ENCODE measurements at regions not wholly inside any gene's neighbourhood (a gene's known extent, or its start where the extent isn't known, plus 50 kb on each side); places are given as distances from the start of the nearest gene placed in this dataset.
"Not testable (repeated sequence)": the region's sequence is repeated elsewhere in the genome, so short reads cannot be mapped to it uniquely, and the experiment has no call there.

GRCh38 chr17:21535686-21536375, 156.5 kb upstream of the KCNJ18 start:
- DNase-seq: no peak
- no peaks in the 10 kb centered on the region for H3K27me3 ChIP-seq (ENCODE audit: control insufficient read depth, insufficient read depth, low read length)
- no peak overlapping the region for H3K27ac ChIP-seq (ENCODE audit: low read length)
- H3K4me3 ChIP-seq (ENCODE audit: low read length): no peak overlapping the region
- no peaks in the 10 kb centered on the region for H3K9me3 ChIP-seq (ENCODE audit: control insufficient read depth, low read depth, low read length)
- peaks cover 9% of the 10 kb centered on the region for H3K36me3 ChIP-seq (ENCODE audit: control insufficient read depth, insufficient read depth, low read length)
- no CpG with 5 or more reads among the region's 1 CpG for WGBS (ENCODE audit: insufficient coverage, low lambda C conversion rate)
- H3K4me1 ChIP-seq (ENCODE audit: control insufficient read depth, insufficient read depth, low read length): no peaks in the 10 kb centered on the region

- Histone ChIP-seq H3K4me1 (ENCODE audit: control insufficient read depth, insufficient read depth, low read length) (no peaks in the 10 kb centered on the region), H3K4me3 (ENCODE audit: low read length) (no peak overlapping the region), H3K27me3 (ENCODE audit: control insufficient read depth, insufficient read depth, low read length) (no peaks in the 10 kb centered on the region), H3K36me3 (ENCODE audit: control insufficient read depth, insufficient read depth, low read length) (peaks cover 9% of the 10 kb centered on the region), H3K27ac (ENCODE audit: low read length) (no peak overlapping the region), H3K9me3 (ENCODE audit: control insufficient read depth, low read depth, low read length) (no peaks in the 10 kb centered on the region)
- no peak for DNase-seq
- no CpG with 5 or more reads among the region's 2 CpGs for WGBS (ENCODE audit: insufficient coverage, low lambda C conversion rate)
Measured at GRCh38 chr17:21537302-21537701, 155.0 kb upstream of the KCNJ18 start.

GRCh38 chr17:21538615-21539014, 153.7 kb upstream of the KCNJ18 start:
- Histone ChIP-seq H3K27me3 (ENCODE audit: control insufficient read depth, insufficient read depth, low read length) (no peaks in the 10 kb centered on the region), H3K9me3 (ENCODE audit: control insufficient read depth, low read depth, low read length) (no peaks in the 10 kb centered on the region), H3K4me3 (ENCODE audit: low read length) (no peak overlapping the region), H3K27ac (ENCODE audit: low read length) (no peak overlapping the region), H3K36me3 (ENCODE audit: control insufficient read depth, insufficient read depth, low read length) (peaks cover 9% of the 10 kb centered on the region), H3K4me1 (ENCODE audit: control insufficient read depth, insufficient read depth, low read length) (no peaks in the 10 kb centered on the region)
- no peak for DNase-seq
- 100% methylated on average over 1 of the region's 1 CpG for WGBS (ENCODE audit: insufficient coverage, low lambda C conversion rate)

GRCh38 chr17:21539146-21539545, 153.2 kb upstream of the KCNJ18 start:
- no peak overlapping the region for H3K27ac ChIP-seq (ENCODE audit: low read length)
- H3K27me3 ChIP-seq (ENCODE audit: control insufficient read depth, insufficient read depth, low read length): no peaks in the 10 kb centered on the region
- H3K4me1 ChIP-seq (ENCODE audit: control insufficient read depth, insufficient read depth, low read length): no peaks in the 10 kb centered on the region
- H3K4me3 ChIP-seq (ENCODE audit: low read length): no peak overlapping the region
- no peaks in the 10 kb centered on the region for H3K9me3 ChIP-seq (ENCODE audit: control insufficient read depth, low read depth, low read length)
- H3K36me3 ChIP-seq (ENCODE audit: control insufficient read depth, insufficient read depth, low read length): peaks cover 7% of the 10 kb centered on the region
- no peak for DNase-seq
- WGBS (ENCODE audit: insufficient coverage, low lambda C conversion rate): 33% methylated on average over 2 of the region's 2 CpGs

GRCh38 chr17:21540502-21540901, 151.8 kb upstream of the KCNJ18 start:
- no peaks in the 10 kb centered on the region for H3K4me1 ChIP-seq (ENCODE audit: control insufficient read depth, insufficient read depth, low read length)
- H3K27me3 ChIP-seq (ENCODE audit: control insufficient read depth, insufficient read depth, low read length): no peaks in the 10 kb centered on the region
- no peaks in the 10 kb centered on the region for H3K9me3 ChIP-seq (ENCODE audit: control insufficient read depth, low read depth, low read length)
- no peak for DNase-seq
- H3K27ac ChIP-seq (ENCODE audit: low read length): no peak overlapping the region
- WGBS (ENCODE audit: insufficient coverage, low lambda C conversion rate): 100% methylated on average over 3 of the region's 5 CpGs
- H3K36me3 ChIP-seq (ENCODE audit: control insufficient read depth, insufficient read depth, low read length): no peaks in the 10 kb centered on the region
- H3K4me3 ChIP-seq (ENCODE audit: low read length): no peak overlapping the region

GRCh38 chr17:21542070-21542469, 150.3 kb upstream of the KCNJ18 start:
- no peak overlapping the region for H3K4me3 ChIP-seq (ENCODE audit: low read length)
- no peak overlapping the region for H3K27ac ChIP-seq (ENCODE audit: low read length)
- no peaks in the 10 kb centered on the region for H3K4me1 ChIP-seq (ENCODE audit: control insufficient read depth, insufficient read depth, low read length)
- no peaks in the 10 kb centered on the region for H3K9me3 ChIP-seq (ENCODE audit: control insufficient read depth, low read depth, low read length)
- WGBS (ENCODE audit: insufficient coverage, low lambda C conversion rate): no CpG with 5 or more reads among the region's 2 CpGs
- DNase-seq: no peak
- no peaks in the 10 kb centered on the region for H3K27me3 ChIP-seq (ENCODE audit: control insufficient read depth, insufficient read depth, low read length)
- H3K36me3 ChIP-seq (ENCODE audit: control insufficient read depth, insufficient read depth, low read length): no peaks in the 10 kb centered on the region

GRCh38 chr17:21542991-21543390, 149.3 kb upstream of the KCNJ18 start:
- Histone ChIP-seq H3K36me3 (ENCODE audit: control insufficient read depth, insufficient read depth, low read length) (no peaks in the 10 kb centered on the region), H3K27ac (ENCODE audit: low read length) (no peak overlapping the region), H3K4me3 (ENCODE audit: low read length) (no peak overlapping the region), H3K9me3 (ENCODE audit: control insufficient read depth, low read depth, low read length) (no peaks in the 10 kb centered on the region), H3K27me3 (ENCODE audit: control insufficient read depth, insufficient read depth, low read length) (no peaks in the 10 kb centered on the region), H3K4me1 (ENCODE audit: control insufficient read depth, insufficient read depth, low read length) (no peaks in the 10 kb centered on the region)
- DNase-seq: no peak
- no CpG with 5 or more reads among the region's 4 CpGs for WGBS (ENCODE audit: insufficient coverage, low lambda C conversion rate)

GRCh38 chr17:21545064-21545463, 147.3 kb upstream of the KCNJ18 start:
- WGBS (ENCODE audit: insufficient coverage, low lambda C conversion rate): 82% methylated on average over 2 of the region's 3 CpGs
- Histone ChIP-seq H3K4me1 (ENCODE audit: control insufficient read depth, insufficient read depth, low read length) (no peaks in the 10 kb centered on the region), H3K36me3 (ENCODE audit: control insufficient read depth, insufficient read depth, low read length) (no peaks in the 10 kb centered on the region), H3K4me3 (ENCODE audit: low read length) (no peak overlapping the region), H3K9me3 (ENCODE audit: control insufficient read depth, low read depth, low read length) (no peaks in the 10 kb centered on the region), H3K27me3 (ENCODE audit: control insufficient read depth, insufficient read depth, low read length) (peaks cover 4% of the 10 kb centered on the region), H3K27ac (ENCODE audit: low read length) (no peak overlapping the region)
- no peak for DNase-seq

- DNase-seq: no peak
- H3K27me3 ChIP-seq (ENCODE audit: control insufficient read depth, insufficient read depth, low read length): peaks cover 14% of the 10 kb centered on the region
- H3K4me1 ChIP-seq (ENCODE audit: control insufficient read depth, insufficient read depth, low read length): peaks cover 2% of the 10 kb centered on the region
- H3K9me3 ChIP-seq (ENCODE audit: control insufficient read depth, low read depth, low read length): no peaks in the 10 kb centered on the region
- H3K4me3 ChIP-seq (ENCODE audit: low read length): no peak overlapping the region
- no peaks in the 10 kb centered on the region for H3K36me3 ChIP-seq (ENCODE audit: control insufficient read depth, insufficient read depth, low read length)
- no CpG with 5 or more reads among the region's 3 CpGs for WGBS (ENCODE audit: insufficient coverage, low lambda C conversion rate)
- no peak overlapping the region for H3K27ac ChIP-seq (ENCODE audit: low read length)
Measured at GRCh38 chr17:21548236-21548635, 144.1 kb upstream of the KCNJ18 start.

GRCh38 chr17:21549107-21549687, 143.1 kb upstream of the KCNJ18 start:
- Histone ChIP-seq H3K4me1 (ENCODE audit: control insufficient read depth, insufficient read depth, low read length) (peaks cover 2% of the 10 kb centered on the region), H3K27ac (ENCODE audit: low read length) (no peak overlapping the region), H3K9me3 (ENCODE audit: control insufficient read depth, low read depth, low read length) (no peaks in the 10 kb centered on the region), H3K4me3 (ENCODE audit: low read length) (no peak overlapping the region), H3K27me3 (ENCODE audit: control insufficient read depth, insufficient read depth, low read length) (peaks cover 14% of the 10 kb centered on the region), H3K36me3 (ENCODE audit: control insufficient read depth, insufficient read depth, low read length) (no peaks in the 10 kb centered on the region)
- no CpG with 5 or more reads among the region's 1 CpG for WGBS (ENCODE audit: insufficient coverage, low lambda C conversion rate)
- DNase-seq: no peak

GRCh38 chr17:21550031-21550430, 142.3 kb upstream of the KCNJ18 start:
- not testable (repeated sequence) for H3K4me3 ChIP-seq (ENCODE audit: low read length); DNase-seq; H3K27ac ChIP-seq (ENCODE audit: low read length); H3K36me3 ChIP-seq (ENCODE audit: control insufficient read depth, insufficient read depth, low read length); H3K4me1 ChIP-seq (ENCODE audit: control insufficient read depth, insufficient read depth, low read length); H3K9me3 ChIP-seq (ENCODE audit: control insufficient read depth, low read depth, low read length)
- no CpG with 5 or more reads among the region's 3 CpGs for WGBS (ENCODE audit: insufficient coverage, low lambda C conversion rate)
- H3K27me3 ChIP-seq (ENCODE audit: control insufficient read depth, insufficient read depth, low read length): peaks cover 14% of the 10 kb centered on the region
